Hypothalamus (tissue), 51 donors: ENCODE measurements at regions not wholly inside any gene's neighbourhood (a gene's known extent, or its start where the extent isn't known, plus 50 kb on each side); places are given as distances from the start of the nearest gene placed in this dataset.
"Not testable (repeated sequence)": the region's sequence is repeated elsewhere in the genome, so short reads cannot be mapped to it uniquely, and the experiment has no call there.

Experiments
- DNase-seq, 51 donors: peaks; one replicate each; lab custom pipeline; 2025; lab: John Stamatoyannopoulos, UW

GRCh38 chr1:18560692-18561091 lies 70.0 kb upstream of the PAX7 start:
- DNase-seq, result no peak

GRCh38 chr1:18561967-18562366 lies 68.7 kb upstream of the PAX7 start:
- no peak for DNase-seq

- DNase-seq, result no peak
Observed at GRCh38 chr1:18564676-18565075, 66.0 kb upstream of the PAX7 start.

- DNase-seq, result no peak
Observed at GRCh38 chr1:18565321-18565720, 65.3 kb upstream of the PAX7 start.

GRCh38 chr1:18568489-18568888 lies 62.2 kb upstream of the PAX7 start:
- no peak for DNase-seq

GRCh38 chr1:18569251-18569650 lies 61.4 kb upstream of the PAX7 start:
- DNase-seq, result no peak

- no peak for DNase-seq
Observed at GRCh38 chr1:18569811-18570545, 60.7 kb upstream of the PAX7 start.

- no peak for DNase-seq
Observed at GRCh38 chr1:18571275-18571674, 59.4 kb upstream of the PAX7 start.

- DNase-seq, result no peak
Observed at GRCh38 chr1:18572022-18572880, 58.4 kb upstream of the PAX7 start.

- no peak for DNase-seq
Observed at GRCh38 chr1:18573170-18573569, 57.5 kb upstream of the PAX7 start.

GRCh38 chr1:18574754-18575153 lies 55.9 kb upstream of the PAX7 start:
- no peak for DNase-seq

- DNase-seq, result peak in 24 of 51 donors; percentile 5 to 66 (median 27)
Observed at GRCh38 chr1:18575620-18576019, 55.0 kb upstream of the PAX7 start.

- DNase-seq, result peak in 1 of 51 donors; percentile 21
Observed at GRCh38 chr1:18578271-18578670, 52.4 kb upstream of the PAX7 start.

GRCh38 chr1:18579267-18579666 lies 51.4 kb upstream of the PAX7 start:
- not testable (repeated sequence) for DNase-seq

GRCh38 chr1:18580047-18580446 lies 50.6 kb upstream of the PAX7 start:
- no peak for DNase-seq

- DNase-seq, result no peak
Observed at GRCh38 chr1:18580691-18581419, 49.8 kb upstream of the PAX7 start.
